GM19455 (cell line): ENCODE measurements at regions not wholly inside any gene's neighbourhood (a gene's known extent, or its start where the extent isn't known, plus 50 kb on each side); places are given as distances from the start of the nearest gene placed in this dataset.
A peak's percentile ranks its signal among the peaks of the same experiment; 100 is the strongest.

Experiments
- ATAC-seq: cut with Tn5 transposase; IDR thresholded peaks from one replicate; pipeline ENCODE4 v1.9.1; 2021; ENCODE audit not compliant: unreplicated experiment

- no peak for ATAC-seq
These were observed 234.7 kb upstream of the ADGRB3 start for GRCh38 chr6:68400396-68400795.

- ATAC-seq, result no peak
These were observed 243.1 kb upstream of the ADGRB3 start for GRCh38 chr6:68391953-68392352.

GRCh38 chr6:68372991-68373390, 262.1 kb upstream of the ADGRB3 start:
- no peak for ATAC-seq

GRCh38 chr6:68368845-68369244, 266.2 kb upstream of the ADGRB3 start:
- ATAC-seq, result no peak

GRCh38 chr6:68364271-68364805, 270.7 kb upstream of the ADGRB3 start:
- no peak for ATAC-seq

- no peak for ATAC-seq
These were observed 291.2 kb upstream of the ADGRB3 start for GRCh38 chr6:68343901-68344300.

GRCh38 chr6:68342286-68342685, 292.8 kb upstream of the ADGRB3 start:
- no peak for ATAC-seq

GRCh38 chr6:68339488-68340131, 295.5 kb upstream of the ADGRB3 start:
- no peak for ATAC-seq

GRCh38 chr6:68333442-68333841, 301.6 kb upstream of the ADGRB3 start:
- ATAC-seq, result no peak

- ATAC-seq, result no peak
These were observed 306.9 kb upstream of the ADGRB3 start for GRCh38 chr6:68328156-68328555.

GRCh38 chr6:68326762-68327161, 308.3 kb upstream of the ADGRB3 start:
- ATAC-seq, result no peak

GRCh38 chr6:68317366-68317765, 317.7 kb upstream of the ADGRB3 start:
- ATAC-seq, result no peak

GRCh38 chr6:68313911-68314310, 321.2 kb upstream of the ADGRB3 start:
- no peak for ATAC-seq

- no peak for ATAC-seq
These were observed 327.8 kb upstream of the ADGRB3 start for GRCh38 chr6:68307301-68307700.

GRCh38 chr6:68296126-68296525, 339.0 kb upstream of the ADGRB3 start:
- no peak for ATAC-seq

GRCh38 chr6:68282646-68283045, 352.4 kb upstream of the ADGRB3 start:
- ATAC-seq, result no peak

GRCh38 chr6:68279793-68280557, 355.1 kb upstream of the ADGRB3 start:
- no peak for ATAC-seq

- ATAC-seq, result no peak
These were observed 361.8 kb upstream of the ADGRB3 start for GRCh38 chr6:68273297-68273696.

- ATAC-seq, result no peak
These were observed 378.7 kb upstream of the ADGRB3 start for GRCh38 chr6:68256391-68256790.

GRCh38 chr6:68252632-68253031, 382.4 kb upstream of the ADGRB3 start:
- peak; percentile 66 for ATAC-seq

- no peak for ATAC-seq
These were observed 387.3 kb upstream of the ADGRB3 start for GRCh38 chr6:68247782-68248181.

- no peak for ATAC-seq
These were observed 394.4 kb upstream of the ADGRB3 start for GRCh38 chr6:68240726-68241125.
